Fibroblast of villous mesenchyme (primary cell): ENCODE measurements at regions not wholly inside any gene's neighbourhood (a gene's known extent, or its start where the extent isn't known, plus 50 kb on each side); places are given as distances from the start of the nearest gene placed in this dataset.

ENCODE experiments used
- DNase-seq: peaks from one replicate; pipeline ENCODE4 v3.0.0-alpha.2; 2010; ENCODE audit warnings: low read depth
- H3K4me3 ChIP-seq: 2 replicates; pipeline ENCODE4 v1.5.1; 2011; ENCODE audit warnings: low read depth, mild to moderate bottlenecking, low read length
- CTCF ChIP-seq: IDR thresholded peaks from 2 replicates; pipeline ENCODE4 v1.5.1; 2012; ENCODE audit warnings: low read depth, mild to moderate bottlenecking, low read length; ENCODE audit not compliant: insufficient read depth

GRCh38 chr5:126716861-126717260 lies 60.1 kb upstream of the LMNB1 start:
- no peak overlapping the region for H3K4me3 ChIP-seq
- TF ChIP-seq CTCF, result no peak
- DNase-seq, result no peak

- DNase-seq, result no peak
- H3K4me3 ChIP-seq, result no peak overlapping the region
- no peak for TF ChIP-seq CTCF
These were observed 58.6 kb upstream of the LMNB1 start for GRCh38 chr5:126718236-126718868.

- TF ChIP-seq CTCF, result no peak
- DNase-seq, result no peak
- H3K4me3 ChIP-seq, result no peak overlapping the region
These were observed 56.6 kb upstream of the LMNB1 start for GRCh38 chr5:126720369-126720768.

GRCh38 chr5:126723643-126724042 lies 53.3 kb upstream of the LMNB1 start:
- no peak for TF ChIP-seq CTCF
- no peak overlapping the region for H3K4me3 ChIP-seq
- DNase-seq, result no peak
